DOHH2 (cell line): ENCODE measurements at regions not wholly inside any gene's neighbourhood (a gene's known extent, or its start where the extent isn't known, plus 50 kb on each side); places are given as distances from the start of the nearest gene placed in this dataset.

ENCODE experiments used
- H3F3A ChIP-seq: fragments of 200-600 bp; sonication (generic), shearing (Covaris generic); 2 replicates; pipeline ENCODE4 v1.6.0; 2016; ENCODE audit warnings: antibody characterized with exemption, mild to moderate bottlenecking; ENCODE audit not compliant: control insufficient read depth, insufficient read depth
- H3K27ac ChIP-seq: fragments of 200-600 bp; sonication (generic); 2 replicates; pipeline ENCODE4 v1.5.1; 2014; ENCODE audit warnings: low read depth, mild to moderate bottlenecking, low read length, moderate library complexity
- H3K27me3 ChIP-seq: fragments of 200-600 bp; sonication (generic); 2 replicates; pipeline ENCODE4 v1.6.1; 2014; ENCODE audit warnings: mild to moderate bottlenecking, low read length, mixed read lengths; ENCODE audit not compliant: control insufficient read depth
- H3K36me3 ChIP-seq: fragments of 200-600 bp; sonication (generic); 2 replicates; pipeline ENCODE4 v1.6.1; 2014; ENCODE audit warnings: mild to moderate bottlenecking, low read length, moderate library complexity, mixed read lengths; ENCODE audit not compliant: control insufficient read depth
- H3K4me1 ChIP-seq: fragments of 200-600 bp; sonication (generic); 2 replicates; pipeline ENCODE4 v1.6.1; 2014; ENCODE audit warnings: mild to moderate bottlenecking, low read length, mixed read lengths; ENCODE audit not compliant: control insufficient read depth
- H3K4me2 ChIP-seq: fragments of 200-600 bp; sonication (generic); 2 replicates; pipeline ENCODE4 v1.6.0; 2014; ENCODE audit warnings: mild to moderate bottlenecking, low read length, moderate library complexity
- H3K4me3 ChIP-seq: fragments of 200-600 bp; sonication (generic); 2 replicates; pipeline ENCODE4 v1.5.1; 2014; ENCODE audit warnings: mild to moderate bottlenecking, low read length, mixed read lengths
- H3K79me2 ChIP-seq: fragments of 200-600 bp; sonication (generic); 2 replicates; pipeline ENCODE4 v1.6.1; 2014; ENCODE audit warnings: mild to moderate bottlenecking, low read length, mixed read lengths; ENCODE audit not compliant: control insufficient read depth
- H3K9me2 ChIP-seq: fragments of 200-600 bp; sonication (generic); replicated peaks from 2 replicates; pipeline ENCODE4 v1.6.1; 2014; ENCODE audit warnings: mild to moderate bottlenecking, low read length, mixed read lengths; ENCODE audit not compliant: control insufficient read depth
- H3K9me3 ChIP-seq: fragments of 200-600 bp; sonication (generic); 2 replicates; pipeline ENCODE4 v1.6.1; 2014; ENCODE audit warnings: antibody characterized with exemption, low read length, mixed read lengths; ENCODE audit not compliant: control insufficient read depth, insufficient read depth
- H4K20me1 ChIP-seq: fragments of 200-600 bp; sonication (generic); 2 replicates; pipeline ENCODE4 v1.6.0; 2014; ENCODE audit warnings: low read depth, mild to moderate bottlenecking, antibody characterized with exemption, low read length, moderate library complexity; ENCODE audit not compliant: control insufficient read depth, insufficient read depth
- CTCF ChIP-seq: fragments of 200-600 bp; sonication (generic); IDR thresholded peaks from one replicate; pipeline ENCODE4 v1.5.1; 2014; ENCODE audit warnings: antibody characterized with exemption, mild to moderate bottlenecking, low read depth, low read length; ENCODE audit not compliant: poor library complexity, severe bottlenecking
- EZH2phosphoT487 ChIP-seq: fragments of 200-600 bp; sonication (generic); IDR thresholded peaks from 2 replicates; pipeline ENCODE4 v1.6.1; 2017; ENCODE audit warnings: borderline replicate concordance, mild to moderate bottlenecking, antibody characterized with exemption, low read length, moderate library complexity, mixed read lengths

DNA sequence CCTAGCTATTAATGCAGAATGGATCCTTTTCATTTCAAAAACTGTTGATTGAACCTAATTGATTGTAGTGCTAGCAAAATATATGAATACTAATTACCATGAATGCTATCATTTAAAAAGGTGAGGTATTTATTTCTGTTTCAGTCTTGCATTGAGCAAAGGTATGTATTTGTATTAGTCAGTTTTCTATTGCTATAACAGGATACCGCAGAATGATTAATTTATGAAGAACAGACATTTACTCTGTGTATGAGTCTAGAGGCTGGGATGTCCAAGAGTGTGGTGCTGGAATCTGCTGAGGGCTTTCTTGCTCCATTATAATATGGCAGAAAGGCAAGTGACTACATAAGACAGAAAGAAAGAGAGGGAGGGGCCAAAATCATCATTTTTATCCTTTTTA, 199.2 kb downstream of the KIF20B start:
- Histone ChIP-seq H3K27ac (no peak overlapping the region), H3F3A (no peaks in the 10 kb centered on the region), H4K20me1 (no peaks in the 10 kb centered on the region), H3K4me3 (no peak overlapping the region), H3K9me2 (no peaks in the 10 kb centered on the region), H3K27me3 (no peaks in the 10 kb centered on the region), H3K9me3 (no peaks in the 10 kb centered on the region), H3K79me2 (no peaks in the 10 kb centered on the region), H3K4me1 (no peaks in the 10 kb centered on the region), H3K4me2 (no peak overlapping the region), H3K36me3 (no peaks in the 10 kb centered on the region)
- TF ChIP-seq EZH2phosphoT487 (no peak), CTCF (no peak)

- no peak overlapping the region for H3K4me2 ChIP-seq
- H3K79me2 ChIP-seq = no peaks in the 10 kb centered on the region
- no peak for TF ChIP-seq CTCF
- no peak for TF ChIP-seq EZH2phosphoT487
Measured at GRCh38 chr10:89901895-89902294, 200.5 kb downstream of the KIF20B start.

GRCh38 chr10:89904755-89905154, 203.4 kb downstream of the KIF20B start:
- Histone ChIP-seq H3K27me3 (no peaks in the 10 kb centered on the region), H3K9me2 (no peaks in the 10 kb centered on the region), H3K79me2 (no peaks in the 10 kb centered on the region), H4K20me1 (no peaks in the 10 kb centered on the region), H3K4me2 (no peak overlapping the region), H3K36me3 (no peaks in the 10 kb centered on the region), H3K27ac (no peak overlapping the region), H3K4me3 (no peak overlapping the region), H3K9me3 (no peaks in the 10 kb centered on the region), H3F3A (no peaks in the 10 kb centered on the region), H3K4me1 (no peaks in the 10 kb centered on the region)
- TF ChIP-seq EZH2phosphoT487 (no peak), CTCF (no peak)

More at GRCh38 chr10:89901895-89902294, 200.5 kb downstream of the KIF20B start:
- no peaks in the 10 kb centered on the region for H3K4me1 ChIP-seq
- no peaks in the 10 kb centered on the region for H3K27me3 ChIP-seq
- H3K9me2 ChIP-seq = no peaks in the 10 kb centered on the region
- H3F3A ChIP-seq = no peaks in the 10 kb centered on the region
- H4K20me1 ChIP-seq = no peaks in the 10 kb centered on the region
- no peak overlapping the region for H3K27ac ChIP-seq
- H3K4me3 ChIP-seq = no peak overlapping the region
- no peaks in the 10 kb centered on the region for H3K9me3 ChIP-seq
- no peaks in the 10 kb centered on the region for H3K36me3 ChIP-seq

GRCh38 chr10:89909752-89910151, 208.4 kb downstream of the KIF20B start:
- Histone ChIP-seq H3K4me2 (no peak overlapping the region), H3F3A (no peaks in the 10 kb centered on the region), H3K9me2 (no peaks in the 10 kb centered on the region), H3K79me2 (no peaks in the 10 kb centered on the region), H3K4me1 (no peaks in the 10 kb centered on the region), H3K36me3 (no peaks in the 10 kb centered on the region), H3K4me3 (no peak overlapping the region), H3K27me3 (no peaks in the 10 kb centered on the region), H4K20me1 (no peaks in the 10 kb centered on the region), H3K27ac (no peak overlapping the region), H3K9me3 (no peaks in the 10 kb centered on the region)
- TF ChIP-seq CTCF = no peak
- no peak for TF ChIP-seq EZH2phosphoT487
